ENCODE measurements at regions not wholly inside any gene's neighbourhood (a gene's known extent, or its start where the extent isn't known, plus 50 kb on each side); places are given as distances from the start of the nearest gene placed in this dataset.

DNA sequence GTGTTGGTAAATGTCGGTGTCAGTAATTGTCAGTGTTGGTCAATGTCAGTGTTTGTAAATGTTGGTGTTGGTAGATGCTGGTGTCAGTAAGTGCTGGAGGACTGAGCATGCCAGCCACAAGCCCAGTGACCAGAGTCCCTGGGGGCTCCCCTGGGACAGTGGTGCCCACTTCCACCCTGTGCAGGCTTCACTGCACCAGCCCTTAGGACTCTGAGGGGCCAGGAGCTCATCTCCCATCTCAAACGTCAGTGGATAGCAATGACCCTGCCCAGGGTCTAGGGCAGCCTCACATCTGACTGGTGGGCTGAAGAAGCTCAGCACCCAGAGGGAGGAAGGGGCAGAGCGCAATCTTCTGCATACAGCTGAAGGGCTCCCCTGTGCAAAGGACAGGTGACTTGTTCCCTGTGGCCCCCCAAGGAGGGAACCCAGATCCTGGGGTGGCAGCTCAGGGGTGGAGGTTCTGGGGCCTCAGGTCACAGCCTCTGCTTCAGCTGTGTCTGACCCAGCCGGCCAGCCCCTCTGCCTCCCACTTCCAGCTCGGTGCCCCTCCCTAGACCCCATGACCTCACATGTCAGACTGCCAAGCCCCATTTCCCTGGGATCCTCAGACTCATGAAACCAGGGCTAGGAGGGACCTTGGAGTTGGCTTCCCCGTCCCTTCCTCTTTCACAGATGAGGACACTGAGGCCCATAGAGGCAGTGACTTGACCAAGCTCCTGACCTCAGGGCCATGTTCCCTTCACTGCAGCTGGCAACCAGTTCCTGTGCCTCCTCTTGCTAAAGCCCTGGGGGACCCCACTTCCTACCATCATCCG is 138.4 kb downstream of the CRYBB2 start:
- TF ChIP-seq, protein P1, sequence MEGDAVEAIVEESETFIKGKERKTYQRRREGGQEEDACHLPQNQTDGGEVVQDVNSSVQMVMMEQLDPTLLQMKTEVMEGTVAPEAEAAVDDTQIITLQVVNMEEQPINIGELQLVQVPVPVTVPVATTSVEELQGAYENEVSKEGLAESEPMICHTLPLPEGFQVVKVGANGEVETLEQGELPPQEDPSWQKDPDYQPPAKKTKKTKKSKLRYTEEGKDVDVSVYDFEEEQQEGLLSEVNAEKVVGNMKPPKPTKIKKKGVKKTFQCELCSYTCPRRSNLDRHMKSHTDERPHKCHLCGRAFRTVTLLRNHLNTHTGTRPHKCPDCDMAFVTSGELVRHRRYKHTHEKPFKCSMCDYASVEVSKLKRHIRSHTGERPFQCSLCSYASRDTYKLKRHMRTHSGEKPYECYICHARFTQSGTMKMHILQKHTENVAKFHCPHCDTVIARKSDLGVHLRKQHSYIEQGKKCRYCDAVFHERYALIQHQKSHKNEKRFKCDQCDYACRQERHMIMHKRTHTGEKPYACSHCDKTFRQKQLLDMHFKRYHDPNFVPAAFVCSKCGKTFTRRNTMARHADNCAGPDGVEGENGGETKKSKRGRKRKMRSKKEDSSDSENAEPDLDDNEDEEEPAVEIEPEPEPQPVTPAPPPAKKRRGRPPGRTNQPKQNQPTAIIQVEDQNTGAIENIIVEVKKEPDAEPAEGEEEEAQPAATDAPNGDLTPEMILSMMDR (IDR thresholded peaks at IDR 0.05; ENCODE audit: insufficient read depth, low read length, poor library complexity, severe bottlenecking), result no peak
- no peaks in the 10 kb centered on the region for H3K27me3 ChIP-seq (ENCODE audit: control insufficient read depth, insufficient read depth, low read length)
- no peak overlapping the region for H3K4me3 ChIP-seq (ENCODE audit: low read depth, low read length)
- DNase-seq (ENCODE audit: low read depth), result no peak
- peaks cover 7% of the 10 kb centered on the region for H3K36me3 ChIP-seq (ENCODE audit: control insufficient read depth, insufficient read depth, low read length)

DNA sequence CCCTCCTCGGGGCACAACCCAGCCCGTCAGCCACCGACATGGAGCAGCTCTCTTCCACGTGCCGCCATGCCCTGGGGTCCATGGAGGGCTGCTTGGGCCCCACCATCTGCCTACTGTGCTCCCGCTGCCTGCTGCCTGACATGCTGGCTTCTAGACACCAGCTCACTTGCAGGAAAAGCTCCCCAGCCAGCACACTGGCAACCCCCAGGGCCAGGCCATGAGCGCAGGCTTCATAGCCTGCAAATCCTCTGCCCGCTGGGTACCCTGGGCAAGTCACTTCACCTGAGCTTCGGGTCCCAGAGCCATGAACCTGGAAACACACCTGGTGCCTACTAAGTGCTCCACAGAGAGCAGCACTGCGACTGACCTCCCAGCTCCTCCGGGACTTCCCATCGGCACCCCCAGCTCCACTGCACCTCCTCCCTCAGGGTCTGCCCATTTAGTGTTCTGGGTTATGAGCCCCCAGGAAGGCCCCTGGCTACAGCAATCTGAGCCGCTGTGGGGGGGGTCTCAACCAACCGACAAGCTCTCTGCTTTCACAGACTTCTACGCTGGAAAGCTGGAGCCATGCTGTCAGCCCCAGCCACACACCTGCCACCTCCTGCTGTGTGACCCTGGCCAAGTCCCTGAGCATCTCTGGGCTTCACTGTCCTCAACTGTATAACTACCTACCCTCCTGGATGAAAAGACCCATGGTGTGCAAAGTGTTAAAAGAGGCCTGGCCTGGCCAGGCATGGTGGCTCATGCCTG is 139.2 kb downstream of the CRYBB2 start:
- DNase-seq (ENCODE audit: low read depth), result no peak
- Histone ChIP-seq H3K36me3 (ENCODE audit: control insufficient read depth, insufficient read depth, low read length) (peaks cover 7% of the 10 kb centered on the region), H3K27me3 (ENCODE audit: control insufficient read depth, insufficient read depth, low read length) (no peaks in the 10 kb centered on the region), H3K4me3 (ENCODE audit: low read depth, low read length) (no peak overlapping the region)
- TF ChIP-seq, protein P1 (IDR thresholded peaks at IDR 0.05; ENCODE audit: insufficient read depth, low read length, poor library complexity, severe bottlenecking), result no peak

DNA sequence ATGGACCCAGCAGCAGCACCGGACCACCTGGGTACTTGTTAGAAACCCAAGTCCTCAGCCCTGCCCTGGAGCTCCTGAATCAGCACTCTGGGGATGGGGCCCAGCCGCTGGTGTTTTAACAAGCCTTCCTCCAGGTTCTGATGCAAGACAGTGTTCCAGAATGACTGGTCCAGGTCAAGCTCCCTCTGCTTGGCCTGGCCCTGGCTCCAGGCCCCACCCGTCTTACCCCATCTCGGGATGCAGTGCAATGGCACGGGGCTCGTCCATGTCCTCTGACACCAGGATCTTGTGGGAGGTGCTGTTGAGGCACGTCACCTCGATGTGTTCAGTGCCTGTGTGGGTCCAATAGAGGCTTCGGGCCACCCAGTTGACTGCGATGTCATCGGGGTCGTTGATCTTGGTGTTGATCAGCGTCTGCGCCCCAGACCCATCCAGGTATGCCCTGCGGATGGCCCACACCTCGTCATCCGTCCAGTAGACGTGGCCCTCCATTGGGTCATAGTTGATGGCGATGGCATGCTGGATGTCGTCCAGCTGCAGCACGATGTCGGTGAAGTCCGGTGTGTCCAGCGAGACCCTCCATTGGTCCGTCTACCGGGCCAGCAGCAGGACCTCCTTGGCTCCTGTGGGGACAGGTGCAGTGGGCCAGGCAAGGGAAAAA is 140.3 kb downstream of the CRYBB2 start:
- Histone ChIP-seq H3K36me3 (ENCODE audit: control insufficient read depth, insufficient read depth, low read length) (peaks cover 6% of the 10 kb centered on the region), H3K4me3 (ENCODE audit: low read depth, low read length) (no peak overlapping the region), H3K27me3 (ENCODE audit: control insufficient read depth, insufficient read depth, low read length) (no peaks in the 10 kb centered on the region)
- TF ChIP-seq, protein P1 (IDR thresholded peaks at IDR 0.05; ENCODE audit: insufficient read depth, low read length, poor library complexity, severe bottlenecking), result no peak
- DNase-seq (ENCODE audit: low read depth), result no peak

DNA sequence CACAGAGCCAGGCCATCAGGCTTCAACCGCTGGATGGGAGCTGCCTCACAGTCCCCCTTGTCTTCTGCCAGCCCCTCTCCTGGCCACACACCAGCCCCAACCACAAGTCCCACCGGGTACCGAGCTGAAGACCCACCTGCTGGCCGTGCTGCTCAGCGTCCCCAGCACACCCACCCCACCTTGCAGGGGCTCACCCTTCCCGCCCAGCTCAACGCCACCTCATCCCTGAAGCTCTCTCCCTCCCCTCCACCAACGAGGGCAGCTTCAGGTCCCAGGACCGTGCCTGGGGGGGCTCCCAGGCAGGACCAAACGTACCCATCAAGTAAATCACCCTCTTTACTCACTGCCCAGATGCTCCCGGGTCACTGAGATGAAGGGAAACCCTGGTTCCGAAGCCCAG is 141.0 kb downstream of the CRYBB2 start:
- no peak for DNase-seq (ENCODE audit: low read depth)
- TF ChIP-seq, protein P1 (IDR thresholded peaks at IDR 0.05; ENCODE audit: insufficient read depth, low read length, poor library complexity, severe bottlenecking), result no peak
- H3K4me3 ChIP-seq (ENCODE audit: low read depth, low read length), result no peak overlapping the region
- no peaks in the 10 kb centered on the region for H3K27me3 ChIP-seq (ENCODE audit: control insufficient read depth, insufficient read depth, low read length)
- peaks cover 6% of the 10 kb centered on the region for H3K36me3 ChIP-seq (ENCODE audit: control insufficient read depth, insufficient read depth, low read length)

DNA sequence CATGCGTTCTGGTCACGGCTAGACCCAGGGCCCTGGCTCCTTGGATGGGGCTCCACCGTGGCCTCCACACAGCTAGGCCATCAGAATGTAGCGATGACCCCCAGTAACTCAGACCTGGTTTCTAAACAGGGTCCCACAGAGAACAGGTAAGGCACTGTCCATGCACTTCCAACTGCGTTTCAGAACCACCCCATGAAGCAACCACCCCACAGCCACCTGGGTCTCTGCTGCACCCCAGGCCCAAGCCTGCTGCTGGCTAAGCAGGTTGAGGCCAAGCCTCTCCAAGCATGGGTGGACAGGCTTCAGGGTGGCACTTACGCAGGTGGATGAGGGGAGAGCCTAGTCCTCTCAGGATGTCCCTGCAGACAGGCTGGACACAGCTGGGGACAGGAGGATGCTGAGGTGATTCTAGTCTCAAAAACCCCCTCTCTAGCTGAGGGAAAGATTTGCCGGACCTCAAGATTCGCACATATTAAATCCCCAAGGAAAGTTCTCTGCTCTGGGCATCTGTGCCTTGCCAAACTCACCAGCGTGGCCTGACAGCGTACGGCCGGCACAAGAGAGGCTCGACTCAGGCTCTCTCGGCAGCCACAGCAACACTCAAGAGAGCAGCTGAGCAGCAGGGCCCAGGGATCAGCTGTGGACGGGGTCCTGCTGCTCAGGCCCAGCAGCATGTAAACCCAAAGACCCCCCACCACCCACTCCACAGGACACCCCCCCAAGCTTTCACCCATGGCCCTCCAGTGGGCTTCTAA is 141.6 kb downstream of the CRYBB2 start:
- H3K36me3 ChIP-seq (ENCODE audit: control insufficient read depth, insufficient read depth, low read length), result peaks cover 6% of the 10 kb centered on the region
- no peak for DNase-seq (ENCODE audit: low read depth)
- no peaks in the 10 kb centered on the region for H3K27me3 ChIP-seq (ENCODE audit: control insufficient read depth, insufficient read depth, low read length)
- TF ChIP-seq, protein P1 (IDR thresholded peaks at IDR 0.05; ENCODE audit: insufficient read depth, low read length, poor library complexity, severe bottlenecking), result no peak
- H3K4me3 ChIP-seq (ENCODE audit: low read depth, low read length), result no peak overlapping the region

All from kidney epithelial cell (primary cell).